ENCODE measurements at regions not wholly inside any gene's neighbourhood (a gene's known extent, or its start where the extent isn't known, plus 50 kb on each side); places are given as distances from the start of the nearest gene placed in this dataset.

DNA sequence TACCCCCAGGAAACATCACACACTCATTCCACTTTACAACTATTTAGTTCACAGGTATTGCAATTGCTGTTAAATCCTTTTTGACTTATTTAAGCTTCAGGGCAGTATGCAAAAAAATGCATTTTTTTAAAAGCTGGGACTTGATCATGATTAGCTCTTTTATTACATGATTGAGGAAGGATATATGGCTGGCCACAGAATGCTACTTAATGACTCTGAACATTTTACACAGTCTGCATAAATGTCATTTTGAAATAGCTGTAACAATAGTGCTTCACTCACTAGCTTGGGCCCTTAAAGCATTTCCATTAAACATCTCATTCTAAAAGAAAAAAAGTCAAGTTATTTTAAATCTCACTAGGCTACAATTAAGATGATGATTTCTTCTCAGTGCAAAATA lies 429.7 kb downstream of the FRK start:
- Histone ChIP-seq H3K9me3 (replicated peaks; ENCODE audit: control insufficient read depth, insufficient read depth, low read depth, low read length) (no peaks in the 10 kb centered on the region), H3K79me2 (ENCODE audit: control insufficient read depth, insufficient read depth, low read length) (no peaks in the 10 kb centered on the region), H3K36me3 (ENCODE audit: control insufficient read depth, insufficient read depth, low read length) (no peaks in the 10 kb centered on the region), H3K27me3 (ENCODE audit: control insufficient read depth in 2 of 2, insufficient read depth in 2 of 2, low read length in 2 of 2) (no peaks in the 10 kb centered on the region), H3K4me2 (ENCODE audit: insufficient read depth, low read length) (no peak overlapping the region), H3K9me1 (ENCODE audit: control insufficient read depth, insufficient read depth, low read length) (no peaks in the 10 kb centered on the region), H3K4me3 (no peak overlapping the region), H3K4me1 (replicated peaks in 1 of 2; ENCODE audit: control insufficient read depth in 2 of 2, insufficient read depth in 2 of 2, low read length in 2 of 2) (no peaks in the 10 kb centered on the region), H4K20me1 (replicated peaks; ENCODE audit: control insufficient read depth, insufficient read depth, low read length) (no peaks in the 10 kb centered on the region), H3K9ac (ENCODE audit: insufficient read depth in 1 of 2, low read depth in 2 of 2, low read length in 2 of 2) (no peak overlapping the region), H3K27ac (ENCODE audit: extremely low read depth, low read depth, low read length) (no peak overlapping the region), H2AFZ (ENCODE audit: low read depth, low read length) (no peak overlapping the region)
- ATAC-seq = no peak
- FAIRE-seq = no peak
- intact Hi-C loops (cut with micrococcal nuclease) = no loop called here
- no peak for DNase-seq (ENCODE audit: extremely low read depth in 1 of 4, low spot score in 3 of 4)
- CTCF ChIA-PET (ENCODE audit: low intra/inter-chr PET ratio) = no interaction called here
- in situ Hi-C loops (cut with MboI) = no loop called here
- POLR2A ChIA-PET = no interaction called here
- no peak for TF ChIP-seq CREBBP (IDR thresholded peaks at IDR 0.05; ENCODE audit: low read depth, low read length)
- TF ChIP-seq, protein P1, sequence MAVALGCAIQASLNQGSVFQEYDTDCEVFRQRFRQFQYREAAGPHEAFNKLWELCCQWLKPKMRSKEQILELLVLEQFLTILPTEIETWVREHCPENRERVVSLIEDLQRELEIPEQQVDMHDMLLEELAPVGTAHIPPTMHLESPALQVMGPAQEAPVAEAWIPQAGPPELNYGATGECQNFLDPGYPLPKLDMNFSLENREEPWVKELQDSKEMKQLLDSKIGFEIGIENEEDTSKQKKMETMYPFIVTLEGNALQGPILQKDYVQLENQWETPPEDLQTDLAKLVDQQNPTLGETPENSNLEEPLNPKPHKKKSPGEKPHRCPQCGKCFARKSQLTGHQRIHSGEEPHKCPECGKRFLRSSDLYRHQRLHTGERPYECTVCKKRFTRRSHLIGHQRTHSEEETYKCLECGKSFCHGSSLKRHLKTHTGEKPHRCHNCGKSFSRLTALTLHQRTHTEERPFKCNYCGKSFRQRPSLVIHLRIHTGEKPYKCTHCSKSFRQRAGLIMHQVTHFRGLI (CRISPR knock-in tag; IDR thresholded peaks at IDR 0.05) = no peak
- TF ChIP-seq NR2C1 (IDR thresholded peaks at IDR 0.05) = no peak
- no peak for TF ChIP-seq NR2C1 (tag; IDR thresholded peaks at IDR 0.05)
- no peak for TF ChIP-seq ZBTB49 (CRISPR knock-in tag; IDR thresholded peaks at IDR 0.05; ENCODE audit: borderline replicate concordance)
- TF ChIP-seq ARID1B (IDR thresholded peaks at IDR 0.05) = no peak
- TF ChIP-seq ZBTB1 (CRISPR knock-in tag; IDR thresholded peaks at IDR 0.05; ENCODE audit: borderline replicate concordance, low read depth) = no peak
- no peak for TF ChIP-seq BCL6 (CRISPR knock-in tag; IDR thresholded peaks at IDR 0.05)
- TF ChIP-seq, protein P2, sequence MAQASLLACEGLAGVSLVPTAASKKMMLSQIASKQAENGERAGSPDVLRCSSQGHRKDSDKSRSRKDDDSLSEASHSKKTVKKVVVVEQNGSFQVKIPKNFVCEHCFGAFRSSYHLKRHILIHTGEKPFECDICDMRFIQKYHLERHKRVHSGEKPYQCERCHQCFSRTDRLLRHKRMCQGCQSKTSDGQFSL (CRISPR knock-in tag; IDR thresholded peaks at IDR 0.05) = no peak
- TF ChIP-seq, protein P2 (tag; IDR thresholded peaks at IDR 0.05) = no peak
- no peak for TF ChIP-seq ZNF668 (CRISPR knock-in tag; IDR thresholded peaks at IDR 0.05)
- TF ChIP-seq E4F1 (CRISPR knock-in tag; IDR thresholded peaks at IDR 0.05; ENCODE audit: borderline replicate concordance) = no peak
- TF ChIP-seq CREM (IDR thresholded peaks at IDR 0.05; ENCODE audit: low read depth) = no peak
- TF ChIP-seq ZNF408 (CRISPR knock-in tag; IDR thresholded peaks at IDR 0.05; ENCODE audit: low read depth) = no peak
- BruUV-seq (replicated peaks) = no TSS peak

Data from K562 (cell line).